RWPE2 (cell line): ENCODE measurements at regions not wholly inside any gene's neighbourhood (a gene's known extent, or its start where the extent isn't known, plus 50 kb on each side); places are given as distances from the start of the nearest gene placed in this dataset.

Experiments
- ATAC-seq: fragments of 200-7000 bp; cut with Tn5 transposase; 3 replicates; pipeline ENCODE4 v1.9.1; 2021; ENCODE audit warnings: low read depth
- DNase-seq: peaks from one replicate; pipeline ENCODE4 v3.0.0-alpha.2; 2020; ENCODE audit warnings: low spot score
- H3K27ac ChIP-seq: fragments of 450-650 bp; 2 replicates; pipeline ENCODE4 v1.5.1; 2017; ENCODE audit warnings: mild to moderate bottlenecking; ENCODE audit not compliant: poor library complexity, severe bottlenecking
- H3K27me3 ChIP-seq: fragments of 250-450 bp; sonication (Bioruptor Pico); 2 replicates; pipeline ENCODE4 v1.5.1; 2021; ENCODE audit warnings: mild to moderate bottlenecking, moderate library complexity; ENCODE audit not compliant: insufficient read depth, poor library complexity, severe bottlenecking
- H3K36me3 ChIP-seq: fragments of 250-450 bp; sonication (Bioruptor Pico); 2 replicates; pipeline ENCODE4 v1.5.1; 2020; ENCODE audit warnings: low read depth, mild to moderate bottlenecking, moderate library complexity
- H3K4me1 ChIP-seq: fragments of 250-450 bp; sonication (Bioruptor Pico); 2 replicates; pipeline ENCODE4 v1.5.1; 2021; ENCODE audit warnings: mild to moderate bottlenecking, moderate library complexity; ENCODE audit not compliant: insufficient read depth, poor library complexity, severe bottlenecking
- H3K4me3 ChIP-seq: fragments of 250-450 bp; sonication (Bioruptor Pico); 2 replicates; pipeline ENCODE4 v1.5.1; 2021; ENCODE audit warnings: mild to moderate bottlenecking, moderate library complexity; ENCODE audit not compliant: severe bottlenecking
- H3K9me3 ChIP-seq: fragments of 250-450 bp; sonication (Bioruptor Pico); 2 replicates; pipeline ENCODE4 v1.5.1; 2021; ENCODE audit warnings: mild to moderate bottlenecking, moderate library complexity; ENCODE audit not compliant: severe bottlenecking
- TF ChIP-seq, protein P1 (sequence below): fragments of 450-650 bp; IDR thresholded peaks from one replicate; pipeline ENCODE4 v1.5.1; 2017; ENCODE audit warnings: mild to moderate bottlenecking, moderate library complexity; ENCODE audit not compliant: poor library complexity, severe bottlenecking

DNA sequence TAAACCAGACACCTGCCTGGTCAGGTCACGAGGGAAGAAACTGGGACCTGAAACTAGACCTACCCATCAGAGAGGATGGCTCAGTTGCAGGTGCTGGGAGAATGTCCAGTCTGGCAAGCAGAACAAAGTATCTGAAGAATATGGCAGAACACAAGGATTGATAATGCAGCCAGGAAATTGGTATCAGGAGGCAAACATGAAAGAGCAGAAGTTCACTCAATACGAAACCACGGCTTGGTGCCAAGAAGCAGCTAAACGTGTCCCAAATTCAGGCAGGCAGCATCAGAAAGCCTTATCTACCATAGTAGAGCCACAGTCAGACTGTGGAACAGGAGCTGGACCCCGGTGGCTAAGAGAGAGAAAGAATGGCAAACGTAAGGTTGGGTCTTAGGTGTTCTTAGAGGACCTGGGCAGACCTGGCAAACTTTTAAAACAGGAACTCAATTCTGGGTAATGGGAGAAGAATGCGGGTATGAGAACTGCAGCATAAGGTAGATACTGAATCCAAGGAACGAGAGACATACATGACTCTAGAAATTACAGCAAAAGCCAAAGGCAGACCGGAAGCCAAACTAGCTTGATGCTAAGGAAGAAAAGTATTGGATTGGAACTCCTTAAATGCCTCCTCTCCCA, 169.0 kb upstream of the NECTIN3 start:
- Histone ChIP-seq H3K4me1 (no peaks in the 10 kb centered on the region), H3K9me3 (no peaks in the 10 kb centered on the region), H3K4me3 (no peak overlapping the region), H3K27ac (no peak overlapping the region), H3K36me3 (no peaks in the 10 kb centered on the region), H3K27me3 (no peaks in the 10 kb centered on the region)
- ATAC-seq, result no peak
- DNase-seq, result no peak
- TF ChIP-seq, protein P1, sequence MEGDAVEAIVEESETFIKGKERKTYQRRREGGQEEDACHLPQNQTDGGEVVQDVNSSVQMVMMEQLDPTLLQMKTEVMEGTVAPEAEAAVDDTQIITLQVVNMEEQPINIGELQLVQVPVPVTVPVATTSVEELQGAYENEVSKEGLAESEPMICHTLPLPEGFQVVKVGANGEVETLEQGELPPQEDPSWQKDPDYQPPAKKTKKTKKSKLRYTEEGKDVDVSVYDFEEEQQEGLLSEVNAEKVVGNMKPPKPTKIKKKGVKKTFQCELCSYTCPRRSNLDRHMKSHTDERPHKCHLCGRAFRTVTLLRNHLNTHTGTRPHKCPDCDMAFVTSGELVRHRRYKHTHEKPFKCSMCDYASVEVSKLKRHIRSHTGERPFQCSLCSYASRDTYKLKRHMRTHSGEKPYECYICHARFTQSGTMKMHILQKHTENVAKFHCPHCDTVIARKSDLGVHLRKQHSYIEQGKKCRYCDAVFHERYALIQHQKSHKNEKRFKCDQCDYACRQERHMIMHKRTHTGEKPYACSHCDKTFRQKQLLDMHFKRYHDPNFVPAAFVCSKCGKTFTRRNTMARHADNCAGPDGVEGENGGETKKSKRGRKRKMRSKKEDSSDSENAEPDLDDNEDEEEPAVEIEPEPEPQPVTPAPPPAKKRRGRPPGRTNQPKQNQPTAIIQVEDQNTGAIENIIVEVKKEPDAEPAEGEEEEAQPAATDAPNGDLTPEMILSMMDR, result no peak

DNA sequence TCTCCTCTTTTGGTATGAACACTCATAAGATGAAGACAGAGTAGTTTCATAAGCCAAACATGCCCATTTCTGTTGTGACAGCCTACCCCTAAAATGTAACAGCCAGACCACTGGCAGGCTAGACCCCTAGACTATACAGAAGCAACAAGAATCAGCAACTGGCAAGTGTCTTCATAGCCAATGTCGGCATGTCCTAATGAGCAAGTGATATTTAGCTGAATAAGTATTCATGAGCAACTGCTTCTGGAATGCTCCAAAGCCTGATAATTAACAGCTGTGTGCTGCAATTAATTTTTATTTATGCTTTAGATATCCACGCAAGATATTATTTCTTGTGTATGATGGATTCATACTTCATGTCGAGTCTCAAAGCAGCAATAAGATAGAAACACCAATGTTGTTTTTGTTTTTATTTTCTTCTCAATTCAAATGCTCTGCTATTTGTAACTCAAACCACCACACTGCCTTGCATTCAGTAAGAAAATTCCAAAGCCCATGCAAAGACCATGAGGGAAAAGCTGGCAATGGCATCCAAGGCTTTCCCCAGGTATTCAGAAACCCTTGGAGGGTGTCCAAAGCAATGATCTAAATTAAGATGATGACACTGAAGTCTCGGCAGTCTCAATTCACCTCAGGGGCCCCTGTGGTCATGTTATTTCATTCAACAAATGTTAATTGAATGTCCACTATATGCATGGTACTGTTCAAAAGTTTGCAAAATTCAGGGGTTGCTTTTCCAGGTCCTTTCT, 167.7 kb upstream of the NECTIN3 start:
- H3K36me3 ChIP-seq, result no peaks in the 10 kb centered on the region
- H3K4me1 ChIP-seq, result no peaks in the 10 kb centered on the region
- ATAC-seq (no peak), DNase-seq (no peak)
- no peaks in the 10 kb centered on the region for H3K9me3 ChIP-seq
- no peaks in the 10 kb centered on the region for H3K27me3 ChIP-seq
- no peak overlapping the region for H3K27ac ChIP-seq
- TF ChIP-seq, protein P1, result no peak
- H3K4me3 ChIP-seq, result no peak overlapping the region

GRCh38 chr3:110904520-110904890, 167.1 kb upstream of the NECTIN3 start:
- Histone ChIP-seq H3K27me3 (no peaks in the 10 kb centered on the region), H3K9me3 (no peaks in the 10 kb centered on the region), H3K27ac (no peak overlapping the region), H3K4me3 (no peak overlapping the region), H3K36me3 (no peaks in the 10 kb centered on the region), H3K4me1 (no peaks in the 10 kb centered on the region)
- ATAC-seq, result no peak
- TF ChIP-seq, protein P1, result no peak
- no peak for DNase-seq

- TF ChIP-seq, protein P1, result no peak
- Histone ChIP-seq H3K36me3 (no peaks in the 10 kb centered on the region), H3K4me1 (no peaks in the 10 kb centered on the region), H3K27me3 (no peaks in the 10 kb centered on the region), H3K4me3 (no peak overlapping the region), H3K27ac (no peak overlapping the region), H3K9me3 (no peaks in the 10 kb centered on the region)
- ATAC-seq (no peak), DNase-seq (no peak)
Measured at GRCh38 chr3:110905121-110905520, 166.5 kb upstream of the NECTIN3 start.

- ATAC-seq (no peak), DNase-seq (no peak)
- TF ChIP-seq, protein P1, result no peak
Measured at GRCh38 chr3:110909839-110910238, 161.8 kb upstream of the NECTIN3 start.

More at GRCh38 chr3:110909839-110910238, 161.8 kb upstream of the NECTIN3 start:
- no peaks in the 10 kb centered on the region for H3K27me3 ChIP-seq
- no peaks in the 10 kb centered on the region for H3K36me3 ChIP-seq
- H3K4me3 ChIP-seq, result no peak overlapping the region
- H3K4me1 ChIP-seq, result no peaks in the 10 kb centered on the region
- H3K9me3 ChIP-seq, result no peaks in the 10 kb centered on the region
- no peak overlapping the region for H3K27ac ChIP-seq
